Panc1 (cell line): ENCODE measurements at regions not wholly inside any gene's neighbourhood (a gene's known extent, or its start where the extent isn't known, plus 50 kb on each side); places are given as distances from the start of the nearest gene placed in this dataset.

ENCODE experiments used
- ATAC-seq: fragments of 200-7000 bp; cut with Tn5 transposase; 2 replicates; pipeline ENCODE4 v1.9.1; 2020; ENCODE audit warnings: mild to moderate bottlenecking, moderate library complexity
- BruUV-seq: library from RNA; stranded (reverse); fragments of 400-500 nt; replicated peaks from 2 replicates; lab custom pipeline; 2021; lab: Mats Ljungman, UMichigan
- CTCF ChIA-PET: fragments of 300-600 bp; sonication (Branson Sonifier 250); formaldehyde crosslinking; loops from one replicate; lab custom pipeline; 2022; ENCODE audit warnings: antibody characterized with exemption; lab: Charles Lee
- POLR2A ChIA-PET: fragments of 300-600 bp; sonication (Branson Sonifier 250); formaldehyde crosslinking; loops from one replicate; lab custom pipeline; 2022; ENCODE audit warnings: antibody characterized with exemption; lab: Charles Lee
- DNase-seq: peaks from one replicate; pipeline ENCODE4 v3.0.0-alpha.2; 2010; ENCODE audit warnings: low read depth, low spot score
- H3K27ac ChIP-seq: 2 replicates; pipeline ENCODE4 v1.5.1; 2011; ENCODE audit warnings: mild to moderate bottlenecking, low read length, inconsistent platforms
- H3K27me3 ChIP-seq: fragments of 200-500 bp; sonication (Bioruptor generic); 2 replicates; pipeline ENCODE4 v1.6.0; 2014; ENCODE audit warnings: low read length, inconsistent platforms; ENCODE audit not compliant: control insufficient read depth, insufficient read depth
- H3K36me3 ChIP-seq: fragments of 200-500 bp; sonication (Bioruptor generic); 2 replicates; pipeline ENCODE4 v1.5.1; 2014; ENCODE audit warnings: inconsistent platforms, mild to moderate bottlenecking, low read length, moderate library complexity; ENCODE audit not compliant: control insufficient read depth, insufficient read depth
- H3K4me1 ChIP-seq: 2 replicates; pipeline ENCODE4 v1.5.1; 2011; ENCODE audit warnings: inconsistent platforms, mild to moderate bottlenecking, low read length, moderate library complexity; ENCODE audit not compliant: control insufficient read depth, insufficient read depth
- H3K4me3 ChIP-seq, 2 experiments: 2 replicates each; pipeline ENCODE4 v1.5.1; 2011 to 2012; ENCODE audit warnings: low read depth in 2 of 2, low read length in 2 of 2, mild to moderate bottlenecking in 2 of 2, inconsistent platforms in 1 of 2, moderate library complexity in 1 of 2
- H3K9me3 ChIP-seq: fragments of 200-500 bp; sonication (Bioruptor generic); 2 replicates; pipeline ENCODE4 v1.5.1; 2014; ENCODE audit warnings: low read depth, mild to moderate bottlenecking, inconsistent platforms, low read length, moderate library complexity; ENCODE audit not compliant: control insufficient read depth, insufficient read depth
- CTCF ChIP-seq: fragments of 450-650 bp; IDR thresholded peaks from 2 replicates; pipeline ENCODE4 v1.5.1; 2017; ENCODE audit warnings: mild to moderate bottlenecking
- POLR2AphosphoS5 ChIP-seq: IDR thresholded peaks from 2 replicates; pipeline ENCODE4 v1.6.1; 2012; ENCODE audit warnings: mild to moderate bottlenecking, low read depth, low read length, moderate library complexity
- REST ChIP-seq, 2 experiments: IDR thresholded peaks; 2 replicates each; pipeline ENCODE4 v1.6.1; 2011 to 2012; ENCODE audit warnings: low read depth in 2 of 2, control low read depth in 1 of 2, low read length in 1 of 2, mild to moderate bottlenecking in 1 of 2, moderate library complexity in 1 of 2; ENCODE audit not compliant: insufficient read depth in 1 of 2
- SIN3A ChIP-seq: IDR thresholded peaks from 2 replicates; pipeline ENCODE4 v1.6.1; 2012; ENCODE audit warnings: low read depth, mild to moderate bottlenecking, low read length, moderate library complexity, borderline replicate concordance; ENCODE audit not compliant: insufficient read depth
- TCF7L2 ChIP-seq: IDR thresholded peaks from 2 replicates; pipeline ENCODE4 v1.6.1; 2011; ENCODE audit warnings: mild to moderate bottlenecking, low read depth, low read length, inconsistent platforms
- in situ Hi-C: cut with HindIII; loops from 2 replicates; pipeline ENCODE4 v1.10.0; 2016; ENCODE audit warnings: low sequenced_read_pairs, low pct_unique_long_range_greater_than_20kb
- intact Hi-C: fragments of 100-400 bp; cut with micrococcal nuclease; formaldehyde crosslinking; loops from one replicate; pipeline ENCODE4 v1.10.0; 2022; ENCODE audit not compliant: unreplicated experiment

- DNase-seq = no peak
- BruUV-seq = no TSS peak
- Histone ChIP-seq H3K4me1 (no peaks in the 10 kb centered on the region), H3K27me3 (no peaks in the 10 kb centered on the region), H3K27ac (no peak overlapping the region), H3K9me3 (no peaks in the 10 kb centered on the region), H3K4me3 (no peak overlapping the region), H3K36me3 (no peaks in the 10 kb centered on the region)
- ChIA-PET CTCF (interaction anchor here (0.7 kb wide), 1 partner anchor 1125 kb away, joined by 3 read pairs; no protein-coding TSS in a partner anchor), POLR2A (no interaction called here)
- intact Hi-C loops = no loop called here
- TF ChIP-seq POLR2AphosphoS5 (no peak), SIN3A (no peak), TCF7L2 (no peak), REST (IDR thresholded peaks at IDR 0.05; ENCODE audit: insufficient read depth in 1 of 2, low read depth in 2 of 2, low read length in 1 of 2) (no peak), CTCF (no peak)
- in situ Hi-C loops = no loop called here
- no peak for ATAC-seq
These were observed 1370.6 kb upstream of the LRRTM3 start for GRCh38 chr10:65555192-65555591.

- BruUV-seq = no TSS peak
- H3K9me3 ChIP-seq = no peaks in the 10 kb centered on the region
- H3K27me3 ChIP-seq = no peaks in the 10 kb centered on the region
- intact Hi-C loops (no loop called here), in situ Hi-C loops (no loop called here)
- no peak overlapping the region for H3K4me3 ChIP-seq
- no peak overlapping the region for H3K27ac ChIP-seq
- ChIA-PET POLR2A (no interaction called here), CTCF (no interaction called here)
- DNase-seq = no peak
- no peaks in the 10 kb centered on the region for H3K36me3 ChIP-seq
- ATAC-seq = no peak
- no peak for TF ChIP-seq CTCF
- no peaks in the 10 kb centered on the region for H3K4me1 ChIP-seq
These were observed 1369.8 kb upstream of the LRRTM3 start for GRCh38 chr10:65556006-65556405.

GRCh38 chr10:65559369-65559768 is 1366.5 kb upstream of the LRRTM3 start:
- DNase-seq = no peak
- ATAC-seq = no peak
- H3K27ac ChIP-seq = no peak overlapping the region
- H3K9me3 ChIP-seq = no peaks in the 10 kb centered on the region
- intact Hi-C loops = no loop called here
- no peaks in the 10 kb centered on the region for H3K4me1 ChIP-seq
- BruUV-seq = no TSS peak
- no peaks in the 10 kb centered on the region for H3K36me3 ChIP-seq
- no peak overlapping the region for H3K4me3 ChIP-seq
- in situ Hi-C loops = no loop called here
- ChIA-PET POLR2A (no interaction called here), CTCF (no interaction called here)
- H3K27me3 ChIP-seq = no peaks in the 10 kb centered on the region
- TF ChIP-seq REST (IDR thresholded peaks at IDR 0.05; ENCODE audit: insufficient read depth in 1 of 2, low read depth in 2 of 2, low read length in 1 of 2) = no peak
- TF ChIP-seq SIN3A = no peak
- TF ChIP-seq POLR2AphosphoS5 = no peak
- no peak for TF ChIP-seq CTCF
- TF ChIP-seq TCF7L2 = no peak
